ENCODE measurements at regions not wholly inside any gene's neighbourhood (a gene's known extent, or its start where the extent isn't known, plus 50 kb on each side); places are given as distances from the start of the nearest gene placed in this dataset.
A peak's percentile ranks its signal among the peaks of the same experiment; 100 is the strongest.

DNA sequence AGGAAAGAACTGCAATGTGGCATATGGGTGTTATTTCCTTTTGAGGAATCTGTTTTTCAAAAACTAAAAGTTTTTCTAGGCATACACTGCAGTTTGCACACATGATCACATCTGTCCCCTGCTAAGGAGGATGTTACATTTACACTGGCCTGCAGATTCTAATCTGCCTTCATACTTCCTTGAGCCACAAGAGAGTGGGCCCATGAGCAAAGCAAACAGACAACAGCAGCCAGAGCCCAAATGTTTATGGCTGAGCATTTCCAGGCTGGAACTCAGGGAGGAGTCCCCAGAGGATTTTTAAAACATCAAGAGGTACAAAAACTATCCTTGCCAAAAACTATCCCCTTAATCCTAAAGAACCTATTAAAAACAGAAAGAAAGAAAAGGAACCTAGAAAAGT lies 117.2 kb upstream of the MTNR1B start:
- no peak for DNase-seq

DNA sequence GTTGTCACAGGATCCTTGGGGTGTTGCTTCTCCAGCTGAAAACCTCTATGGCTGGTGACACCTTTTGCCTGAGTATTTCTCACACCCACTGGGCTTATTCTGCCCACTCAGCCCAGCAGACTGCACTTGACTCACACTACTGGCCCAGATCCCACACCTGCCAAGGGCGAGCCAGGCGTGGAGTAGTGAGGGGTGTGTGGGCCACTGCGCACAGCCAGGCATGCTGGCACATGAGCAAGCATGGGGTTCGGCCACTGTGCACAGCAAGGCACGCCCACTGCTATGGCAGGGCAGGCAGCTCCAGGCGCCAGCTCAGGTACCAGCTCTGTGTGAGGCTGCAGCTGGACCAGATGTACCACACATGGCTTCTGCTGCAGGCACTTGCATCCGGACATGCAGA lies 116.5 kb upstream of the MTNR1B start:
- no peak for DNase-seq

DNA sequence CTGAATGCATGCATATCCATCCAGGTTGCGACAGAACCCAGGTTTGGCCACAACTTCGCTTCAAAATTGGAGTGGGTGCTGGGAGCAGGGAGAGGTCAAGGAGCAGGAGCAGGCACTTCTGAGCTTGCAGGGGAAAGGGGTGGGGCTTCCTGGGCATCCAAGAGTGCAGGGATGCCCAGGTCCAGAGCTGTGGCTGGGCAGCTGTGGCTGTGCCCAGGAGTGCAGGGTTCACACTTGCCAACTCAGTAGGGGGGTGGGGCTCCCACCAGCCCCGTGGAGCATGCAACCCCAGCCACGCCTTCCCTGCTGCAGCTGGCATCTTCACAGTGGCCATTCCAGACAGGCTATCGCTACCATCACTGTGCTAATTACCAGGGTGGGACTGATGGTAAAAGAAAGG lies 115.3 kb upstream of the MTNR1B start:
- DNase-seq = no peak

DNA sequence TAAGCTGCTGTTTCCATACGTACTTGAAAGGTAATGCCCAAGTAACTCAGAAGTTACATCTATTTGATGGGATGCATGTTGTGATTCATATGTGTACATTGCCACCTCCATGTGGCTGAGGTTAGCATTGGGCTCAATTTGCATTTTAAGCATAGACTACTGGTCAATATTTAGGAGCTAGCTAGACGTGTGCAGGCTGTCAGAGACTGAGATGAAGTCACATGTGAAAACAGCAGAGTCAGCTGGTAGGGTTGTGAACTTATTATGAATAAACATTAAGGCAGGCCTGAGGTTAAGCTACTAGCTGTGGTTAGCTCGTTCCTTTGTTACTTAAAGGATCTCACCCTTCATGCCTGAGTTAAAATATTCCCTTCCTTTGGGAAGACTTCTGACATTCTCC lies 114.5 kb upstream of the MTNR1B start:
- DNase-seq = no peak

DNA sequence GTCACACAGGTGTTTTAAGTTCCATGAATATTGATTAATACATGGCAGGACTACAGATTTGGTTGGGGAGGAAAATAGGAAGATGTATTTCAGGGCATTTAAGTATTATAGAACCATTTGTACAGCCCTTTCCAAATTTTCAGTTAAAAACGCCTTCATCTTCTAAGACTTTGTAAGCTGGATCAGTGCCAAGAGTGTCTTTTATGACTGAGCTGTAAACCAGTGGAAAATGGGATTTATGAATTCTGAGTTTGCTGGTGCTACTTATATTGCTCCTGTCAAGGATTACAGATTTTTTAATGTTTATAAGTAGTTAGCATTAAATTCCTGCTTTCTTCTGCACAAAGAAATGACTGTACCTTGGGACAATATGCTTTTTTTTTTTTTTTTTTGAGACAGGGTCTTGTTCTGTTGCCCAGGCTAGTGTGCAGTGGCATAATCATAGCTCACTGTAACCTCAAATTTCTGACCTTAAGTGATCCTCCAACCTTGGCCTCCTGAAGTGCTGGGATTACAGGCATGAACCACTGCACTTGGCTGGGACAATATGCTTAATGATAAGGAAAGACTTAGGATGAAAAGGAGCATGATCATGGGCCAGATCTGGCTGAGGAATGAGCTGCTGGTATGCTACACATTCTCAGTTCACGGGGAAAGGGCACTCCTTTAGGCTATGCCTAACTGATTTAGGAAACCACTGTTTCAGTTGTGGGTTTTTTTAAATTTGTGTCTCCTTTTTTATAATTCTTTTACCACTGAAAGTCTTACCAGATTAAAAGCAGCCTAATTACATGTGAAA lies 113.6 kb upstream of the MTNR1B start:
- DNase-seq = no peak

DNA sequence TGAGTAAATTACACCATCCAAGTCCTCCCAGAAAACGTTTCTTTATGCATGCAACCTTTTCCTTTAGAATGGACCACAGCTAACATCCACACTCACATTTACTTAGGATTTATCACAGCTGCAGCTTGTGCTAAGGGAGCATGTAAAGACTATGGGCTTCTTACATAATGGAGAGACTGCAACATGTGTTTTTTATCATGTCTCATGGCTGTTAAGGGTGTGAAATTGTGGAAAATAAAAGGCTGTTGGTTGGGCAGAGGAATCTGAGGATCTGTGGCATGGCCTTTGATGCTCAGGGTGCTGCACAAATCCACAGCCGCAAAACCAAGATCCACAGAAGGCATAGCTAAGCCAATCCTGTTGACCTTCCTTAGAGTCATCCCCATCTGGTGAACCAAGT lies 112.0 kb upstream of the MTNR1B start:
- DNase-seq = no peak

DNA sequence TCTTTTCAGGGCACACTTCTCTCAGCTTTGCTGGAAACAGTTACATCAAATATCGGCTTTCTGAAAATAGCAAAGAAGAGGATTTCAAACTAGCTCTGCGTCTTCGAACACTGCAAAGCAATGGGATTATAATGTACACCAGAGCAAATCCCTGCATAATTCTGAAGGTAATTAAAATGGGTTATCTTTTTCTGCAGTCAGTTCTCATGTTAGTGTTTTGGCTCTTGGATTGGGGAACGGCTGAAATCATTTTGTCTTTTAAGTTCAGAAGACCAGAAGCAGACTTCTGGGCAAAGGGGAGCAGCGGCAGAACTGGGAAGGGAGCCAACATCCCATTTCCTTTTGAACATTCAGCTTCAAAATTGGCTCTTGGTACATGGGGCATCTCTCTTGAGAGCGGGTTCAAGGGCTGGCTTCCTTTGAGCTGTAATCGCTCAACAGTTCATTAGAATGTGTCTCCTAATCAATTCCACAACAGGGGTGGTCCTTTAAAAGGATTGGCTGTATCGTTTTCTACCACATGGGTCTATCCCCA lies 110.2 kb upstream of the MTNR1B start:
- DNase-seq = no peak

DNA sequence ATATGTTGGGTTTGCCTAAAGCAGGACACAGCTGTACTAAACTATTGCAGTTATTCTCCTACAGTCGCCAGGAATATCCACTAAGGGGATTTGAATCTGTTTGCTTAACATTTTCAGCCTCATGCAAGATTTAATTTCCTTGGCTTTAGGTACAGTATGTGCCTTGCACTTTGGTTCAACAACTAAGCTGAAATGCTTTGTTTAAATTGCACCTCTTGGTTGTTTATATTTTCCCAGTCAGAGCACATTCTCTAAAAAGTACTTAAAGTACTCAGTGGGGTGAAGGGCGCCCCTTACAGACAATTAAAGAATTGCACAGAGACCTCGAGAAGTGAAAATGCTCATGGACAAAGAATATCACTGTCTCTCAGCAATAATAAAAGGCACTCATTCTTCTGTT lies 107.8 kb upstream of the MTNR1B start:
- no peak for DNase-seq

DNA sequence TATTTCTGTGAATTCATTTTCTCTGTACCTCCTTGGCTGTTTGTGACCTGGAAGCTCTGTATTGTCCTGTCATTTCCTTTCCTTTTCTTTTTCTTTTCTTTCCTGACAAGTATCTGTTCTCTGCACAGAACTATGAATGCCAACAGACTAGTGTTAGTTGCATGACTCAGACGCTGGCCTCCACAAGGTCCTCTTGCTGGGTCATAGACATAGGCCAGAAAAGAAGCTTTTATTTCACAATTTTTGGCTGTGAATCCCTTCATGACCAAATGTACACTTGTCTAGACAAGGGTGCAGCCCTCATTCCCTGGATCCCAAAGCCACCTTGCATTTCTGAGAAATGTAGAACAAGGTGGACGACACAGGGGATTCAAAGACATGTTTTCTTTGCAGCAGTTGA lies 104.1 kb upstream of the MTNR1B start:
- no peak for DNase-seq

DNA sequence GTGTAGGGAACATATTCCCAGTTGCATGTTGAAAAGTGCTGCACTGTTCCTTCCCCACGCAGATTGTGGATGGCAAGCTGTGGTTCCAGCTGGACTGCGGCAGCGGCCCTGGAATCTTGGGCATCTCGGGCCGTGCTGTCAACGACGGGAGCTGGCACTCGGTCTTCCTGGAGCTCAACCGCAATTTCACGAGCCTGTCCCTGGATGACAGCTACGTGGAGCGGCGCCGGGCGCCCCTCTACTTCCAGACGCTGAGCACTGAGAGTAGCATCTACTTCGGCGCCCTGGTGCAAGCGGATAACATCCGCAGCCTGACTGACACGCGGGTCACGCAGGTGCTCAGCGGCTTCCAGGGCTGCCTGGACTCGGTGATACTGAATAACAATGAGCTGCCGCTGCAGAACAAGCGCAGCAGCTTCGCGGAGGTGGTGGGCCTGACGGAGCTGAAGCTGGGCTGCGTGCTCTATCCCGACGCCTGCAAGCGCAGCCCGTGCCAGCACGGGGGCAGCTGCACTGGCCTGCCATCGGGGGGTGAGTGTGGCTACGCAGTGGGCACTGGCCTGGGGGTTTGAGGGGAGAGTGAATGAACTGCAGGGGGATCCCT lies 102.7 kb upstream of the MTNR1B start:
- DNase-seq = no peak

DNA sequence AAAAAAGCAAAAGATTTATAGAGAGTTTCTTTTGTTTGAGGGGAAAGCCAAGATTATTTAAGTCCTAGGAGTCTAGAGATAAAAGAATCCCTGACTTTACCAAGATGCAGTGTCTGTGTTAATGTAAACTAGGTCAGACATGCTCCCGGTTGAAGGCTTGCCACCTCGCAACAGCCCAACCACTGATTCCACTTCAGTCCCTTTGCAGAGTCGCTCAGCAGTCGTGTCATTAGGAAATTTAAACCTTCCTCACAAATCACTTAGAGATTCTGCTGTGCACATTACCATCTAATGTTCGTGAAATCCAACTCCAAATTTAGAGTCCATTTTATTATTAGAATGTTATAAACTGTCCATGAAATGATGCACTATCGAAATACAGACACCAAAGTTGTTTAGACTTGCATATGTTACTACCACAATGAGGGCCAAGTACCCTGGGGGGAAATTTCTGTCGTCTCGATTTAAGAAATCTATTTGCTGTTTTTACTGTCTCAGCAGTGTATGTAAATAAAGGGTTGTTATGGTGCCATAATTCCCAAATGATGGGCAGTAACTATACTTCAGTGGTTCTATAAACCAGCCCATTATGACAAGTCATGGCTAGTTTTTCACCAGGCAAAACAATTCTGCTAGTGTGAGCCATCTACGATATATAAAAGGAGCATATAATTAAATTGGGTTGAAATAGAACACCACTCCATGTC lies 101.4 kb upstream of the MTNR1B start:
- no peak for DNase-seq

DNA sequence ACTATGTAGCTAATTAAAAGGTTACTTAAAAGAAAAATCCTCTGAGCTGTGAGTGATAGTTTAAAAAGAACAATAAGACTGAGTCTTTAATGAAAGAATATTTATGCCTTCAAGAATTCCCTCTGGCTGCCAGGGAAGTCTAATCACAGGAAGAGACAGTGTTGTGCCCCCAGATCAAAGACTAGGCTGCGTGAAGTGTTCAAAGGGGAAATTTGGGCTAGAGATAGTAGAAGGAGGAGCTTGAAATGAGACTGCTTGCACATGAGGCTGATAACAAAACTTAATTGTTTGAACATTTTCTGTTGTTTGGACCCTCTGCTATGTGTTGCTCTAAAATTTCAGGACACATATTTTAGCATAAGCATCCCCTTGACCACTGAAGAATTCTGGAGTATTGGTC lies 99.7 kb upstream of the MTNR1B start:
- no peak for DNase-seq

DNA sequence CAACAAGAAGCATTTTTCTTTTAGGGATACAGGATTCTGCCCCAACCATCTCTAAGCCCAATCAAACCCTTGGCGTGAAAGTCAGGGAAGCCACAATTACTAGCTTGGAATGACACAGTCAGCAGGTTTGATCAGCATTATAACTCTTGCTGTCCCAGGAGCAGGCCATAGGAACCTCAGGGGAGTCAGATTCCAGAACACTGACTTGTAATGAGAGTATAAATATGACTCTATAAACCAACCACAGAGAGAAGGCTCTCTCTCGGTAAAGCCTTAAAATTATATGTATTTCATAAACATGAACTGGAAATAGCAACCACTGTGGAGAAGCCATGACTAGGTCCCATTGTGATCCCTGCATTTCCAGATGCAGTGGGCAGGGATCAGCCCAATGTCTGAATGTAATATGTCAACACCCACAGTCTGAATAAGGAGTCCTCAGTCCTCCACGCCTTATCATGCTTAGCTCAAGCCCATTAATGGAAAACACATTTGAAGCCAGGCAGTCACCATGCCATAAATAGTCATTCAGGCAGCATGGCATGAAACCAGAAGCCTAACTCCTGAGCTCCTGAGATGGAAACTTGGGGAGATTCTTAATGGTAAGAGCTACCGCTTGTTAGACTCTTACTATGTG lies 99.1 kb upstream of the MTNR1B start:
- DNase-seq = no peak

DNA sequence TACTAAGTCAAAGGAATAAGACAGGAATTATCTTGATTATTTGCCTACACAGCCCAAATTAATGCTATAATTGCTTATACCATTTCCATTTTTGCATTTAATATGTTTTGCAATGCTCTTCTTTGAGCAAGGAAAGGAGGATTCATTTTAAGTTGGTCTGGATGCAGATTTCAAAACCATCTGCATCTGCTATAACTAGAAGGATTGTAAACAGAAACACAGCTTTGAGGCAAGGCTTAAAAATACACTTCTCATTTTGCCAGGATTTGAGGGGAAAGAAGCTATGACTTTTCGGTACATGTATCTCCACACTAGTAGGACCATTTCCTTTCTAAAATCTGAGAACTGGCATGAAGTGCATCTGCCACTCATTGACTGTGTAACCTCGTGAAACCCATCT lies 95.9 kb upstream of the MTNR1B start:
- DNase-seq = no peak

DNA sequence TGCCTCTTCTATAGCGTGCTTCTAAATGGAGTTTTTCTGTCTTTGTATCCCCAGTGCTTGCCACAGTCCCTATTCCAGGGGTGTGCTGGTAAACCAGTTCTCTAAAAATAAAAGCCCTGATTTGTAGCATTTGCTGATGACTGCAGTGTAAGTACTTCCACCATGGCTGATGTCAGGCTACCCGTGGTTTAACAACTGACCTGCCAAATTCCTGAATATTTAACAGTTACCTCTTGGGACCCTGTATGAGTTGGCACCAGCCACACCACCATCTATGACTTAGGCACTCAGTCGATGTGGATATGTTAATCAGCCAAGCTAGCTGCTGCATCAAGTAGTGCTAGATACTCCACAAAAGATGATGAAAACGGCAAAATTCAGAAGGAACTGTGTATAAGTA lies 94.0 kb upstream of the MTNR1B start:
- no peak for DNase-seq

DNA sequence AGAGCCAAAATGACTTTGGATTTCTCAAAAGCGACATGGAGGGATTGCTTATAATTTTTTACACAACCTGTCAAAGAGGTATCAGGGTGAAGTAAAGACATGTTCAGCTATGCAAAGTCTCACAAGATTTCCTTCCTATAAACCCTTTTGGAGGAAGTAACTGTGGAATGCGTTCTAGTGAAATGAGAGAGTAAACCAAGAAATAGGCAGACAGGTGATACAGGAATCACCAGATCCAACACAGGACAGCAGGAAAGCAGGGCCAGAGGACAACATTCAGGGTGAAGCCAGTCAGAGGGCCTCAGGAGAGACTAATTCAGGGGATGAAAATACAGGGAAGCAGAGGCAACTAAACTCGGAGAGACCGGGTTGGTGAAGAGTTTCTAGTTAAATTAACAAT lies 90.4 kb upstream of the MTNR1B start:
- DNase-seq = no peak

DNA sequence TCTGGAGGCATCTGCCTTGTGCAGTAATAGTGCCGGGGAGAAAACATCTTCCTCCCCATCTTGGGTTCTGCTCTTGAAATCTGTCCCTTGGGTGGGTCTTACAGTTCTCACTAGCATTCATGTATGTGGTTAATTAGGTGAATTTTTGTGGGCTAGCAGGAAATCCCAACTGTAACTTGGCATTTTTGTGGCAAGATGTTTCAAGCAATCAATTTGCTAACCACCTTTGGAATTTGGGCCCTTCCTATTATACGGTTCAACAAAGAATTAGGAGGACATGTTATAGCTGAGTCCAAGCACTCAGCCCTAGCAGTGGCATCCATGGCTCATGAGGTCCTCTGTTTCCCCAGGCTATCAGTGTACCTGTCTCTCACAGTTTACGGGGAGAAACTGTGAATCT lies 89.1 kb upstream of the MTNR1B start:
- DNase-seq = no peak

DNA sequence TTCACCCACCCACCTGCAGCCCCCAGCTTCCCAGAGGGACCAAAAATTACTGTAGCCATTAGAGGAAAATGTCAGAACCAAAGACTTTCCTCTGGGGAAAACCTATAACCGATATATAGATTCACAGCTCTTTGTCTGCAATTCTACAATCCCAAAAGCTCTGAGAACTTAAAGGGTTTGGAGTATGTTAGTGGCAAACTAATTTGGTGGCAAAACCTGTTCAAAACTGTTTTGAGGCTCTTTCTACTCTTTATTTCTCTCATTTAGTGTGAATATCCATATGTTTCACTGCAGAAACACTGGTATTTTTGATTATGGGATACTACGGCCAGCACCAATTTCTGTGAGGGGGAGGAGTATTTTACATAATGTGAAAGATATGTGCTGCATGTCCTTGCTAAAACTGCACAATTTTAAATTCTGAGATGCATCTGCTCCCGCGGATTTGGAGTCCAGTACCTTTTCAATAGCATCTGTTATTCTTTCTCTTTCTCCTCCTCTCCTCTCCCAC lies 87.5 kb upstream of the MTNR1B start:
- DNase-seq = no peak

DNA sequence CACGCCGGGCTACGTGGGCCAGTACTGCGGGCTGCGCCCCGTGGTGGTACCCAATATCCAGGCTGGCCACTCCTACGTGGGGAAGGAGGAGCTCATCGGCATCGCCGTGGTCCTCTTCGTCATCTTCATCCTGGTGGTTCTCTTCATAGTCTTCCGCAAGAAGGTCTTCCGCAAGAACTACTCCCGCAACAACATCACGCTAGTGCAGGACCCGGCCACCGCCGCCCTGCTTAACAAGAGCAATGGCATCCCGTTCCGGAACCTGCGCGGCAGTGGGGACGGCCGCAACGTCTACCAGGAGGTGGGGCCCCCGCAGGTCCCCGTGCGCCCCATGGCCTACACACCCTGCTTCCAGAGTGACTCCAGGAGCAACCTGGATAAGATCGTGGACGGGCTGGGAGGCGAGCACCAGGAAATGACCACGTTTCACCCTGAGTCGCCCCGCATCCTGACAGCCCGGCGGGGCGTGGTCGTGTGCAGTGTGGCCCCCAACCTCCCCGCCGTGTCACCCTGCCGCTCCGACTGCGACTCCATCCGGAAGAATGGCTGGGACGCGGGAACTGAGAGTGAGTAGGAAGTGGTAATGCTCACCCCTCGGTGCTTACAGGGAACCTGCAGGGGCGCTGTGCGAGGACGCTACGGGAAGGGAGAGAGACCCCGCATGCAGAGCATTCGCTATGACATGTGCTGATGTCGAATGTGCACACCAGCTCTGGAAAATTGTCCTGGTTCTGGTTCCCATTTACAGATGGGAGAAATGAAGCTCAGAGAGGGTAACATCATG lies 86.4 kb upstream of the MTNR1B start:
- DNase-seq = no peak

DNA sequence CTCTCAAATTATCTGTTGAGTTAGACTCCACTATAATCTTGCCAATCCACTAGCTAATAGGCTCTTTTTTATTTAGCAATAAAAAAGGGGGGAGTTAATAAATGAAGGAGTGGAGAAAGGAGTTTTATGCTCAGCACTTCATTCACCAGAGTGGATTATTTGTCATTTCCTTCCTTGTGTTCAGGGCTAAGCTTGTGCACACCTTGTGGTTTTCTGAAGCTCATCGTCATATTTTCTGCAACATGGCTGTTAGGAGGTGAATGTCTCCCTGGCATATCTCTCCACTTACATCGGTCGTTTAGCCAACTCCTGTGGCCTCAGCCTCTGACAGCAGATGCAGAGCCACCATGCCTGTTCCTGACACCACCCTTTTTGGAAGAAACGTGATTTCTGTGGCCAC lies 83.9 kb upstream of the MTNR1B start:
- no peak for DNase-seq

DNA sequence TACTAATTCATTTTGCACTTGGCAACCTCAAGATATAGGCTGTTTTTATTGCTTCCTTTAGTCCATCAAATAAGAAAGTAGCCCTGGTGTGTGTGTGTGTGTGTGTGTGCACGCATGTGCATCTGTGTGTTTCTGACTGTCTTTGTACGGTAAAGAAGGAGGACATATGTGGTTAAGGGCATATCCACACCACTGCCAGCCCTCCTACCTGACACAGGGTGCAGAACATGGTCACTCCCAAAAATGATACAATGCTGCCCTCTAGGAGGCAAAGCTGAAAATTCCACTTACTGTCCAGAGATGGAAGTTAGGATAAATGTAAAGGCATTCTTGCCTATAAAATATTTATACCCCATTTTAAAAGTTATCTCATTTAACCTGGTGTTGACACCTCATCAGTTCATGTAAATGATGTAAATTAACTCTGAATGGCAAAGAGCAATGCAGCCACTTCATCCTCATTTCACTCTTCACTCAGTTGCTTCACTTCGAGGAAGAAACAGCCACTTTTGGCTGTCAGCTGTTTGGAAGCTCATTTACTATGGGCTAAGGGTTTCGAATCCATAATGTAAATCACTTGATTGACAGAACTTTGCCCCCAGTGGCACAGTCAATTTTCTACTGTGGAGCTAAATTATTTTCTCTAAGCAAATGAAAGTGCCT lies 83.1 kb upstream of the MTNR1B start:
- peak; percentile 19 to 52 for DNase-seq

DNA sequence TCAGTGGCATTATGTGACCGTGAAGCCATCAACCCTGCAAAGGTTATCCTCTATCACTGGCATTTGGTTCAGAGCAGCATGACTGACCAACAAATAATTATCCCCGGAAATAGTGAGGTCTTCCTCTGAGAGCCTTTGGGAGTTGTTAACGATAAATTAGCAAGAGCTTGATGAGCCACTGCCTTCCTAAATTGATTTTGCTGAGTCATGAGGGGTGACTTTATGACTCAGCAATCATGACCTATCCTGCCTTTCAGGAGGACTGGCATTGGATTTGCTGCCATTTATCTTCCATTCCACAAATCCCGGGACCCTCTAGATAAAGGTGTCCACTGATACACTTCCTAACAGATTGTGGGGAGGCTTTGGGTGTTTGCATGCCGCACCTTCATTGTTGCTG lies 80.8 kb upstream of the MTNR1B start:
- no peak for DNase-seq

Measured in SW 1271 (cell line).